Loucy (cell line): ENCODE measurements at regions not wholly inside any gene's neighbourhood (a gene's known extent, or its start where the extent isn't known, plus 50 kb on each side); places are given as distances from the start of the nearest gene placed in this dataset.

Experiments used
- H2AFZ ChIP-seq: fragments of 200-600 bp; sonication (generic); 2 replicates; pipeline ENCODE4 v1.6.0; 2016; ENCODE audit warnings: antibody characterized with exemption, mild to moderate bottlenecking, low read length, moderate library complexity
- H3F3A ChIP-seq: fragments of 200-600 bp; 2 replicates; pipeline ENCODE4 v1.6.0; 2016; ENCODE audit warnings: antibody characterized with exemption, low read depth, mild to moderate bottlenecking
- H3K27me3 ChIP-seq: fragments of 200-600 bp; sonication (generic); 2 replicates; pipeline ENCODE4 v1.6.1; 2014; ENCODE audit warnings: low read length, mild to moderate bottlenecking; ENCODE audit not compliant: insufficient read depth, poor library complexity, severe bottlenecking
- H3K36me3 ChIP-seq: fragments of 200-600 bp; sonication (generic); 2 replicates; pipeline ENCODE4 v1.6.1; 2016; ENCODE audit warnings: low read length; ENCODE audit not compliant: insufficient read depth
- H3K4me1 ChIP-seq: fragments of 200-600 bp; sonication (generic); 2 replicates; pipeline ENCODE4 v1.5.1; 2014; ENCODE audit warnings: low read length, mild to moderate bottlenecking; ENCODE audit not compliant: insufficient read depth, poor library complexity, severe bottlenecking
- H3K4me2 ChIP-seq: fragments of 200-600 bp; sonication (generic); 2 replicates; pipeline ENCODE4 v1.6.0; 2014; ENCODE audit warnings: antibody characterized with exemption, low read length, low read depth, mild to moderate bottlenecking; ENCODE audit not compliant: poor library complexity, severe bottlenecking
- H3K4me3 ChIP-seq: fragments of 200-600 bp; sonication (generic); 2 replicates; pipeline ENCODE4 v1.5.1; 2014; ENCODE audit warnings: low read length, mild to moderate bottlenecking, mixed read lengths; ENCODE audit not compliant: poor library complexity, severe bottlenecking
- H3K79me2 ChIP-seq: fragments of 200-600 bp; sonication (generic); 2 replicates; pipeline ENCODE4 v1.6.1; 2014; ENCODE audit warnings: low read length; ENCODE audit not compliant: insufficient read depth
- H3K9ac ChIP-seq: fragments of 200-600 bp; sonication (generic); 2 replicates; pipeline ENCODE4 v1.6.0; 2014; ENCODE audit warnings: mild to moderate bottlenecking, low read depth, low read length, moderate library complexity; ENCODE audit not compliant: poor library complexity, severe bottlenecking
- H3K9me2 ChIP-seq: fragments of 200-600 bp; sonication (generic); replicated peaks from 2 replicates; pipeline ENCODE4 v1.6.1; 2016; ENCODE audit warnings: low read depth, low read length, mixed read lengths
- H3K9me3 ChIP-seq: fragments of 200-600 bp; sonication (generic); 2 replicates; pipeline ENCODE4 v1.6.1; 2014; ENCODE audit warnings: mild to moderate bottlenecking, antibody characterized with exemption, low read length, low read depth; ENCODE audit not compliant: insufficient read depth
- H4K20me1 ChIP-seq: fragments of 200-600 bp; sonication (generic); 2 replicates; pipeline ENCODE4 v1.6.0; 2014; ENCODE audit warnings: antibody characterized with exemption, low read length, mild to moderate bottlenecking; ENCODE audit not compliant: insufficient read depth, poor library complexity, severe bottlenecking
- CTCF ChIP-seq: fragments of 200-600 bp; sonication (generic); conservative IDR thresholded peaks from 2 replicates; pipeline ENCODE4 v1.5.1; 2014; ENCODE audit warnings: mild to moderate bottlenecking, antibody characterized with exemption, low read length
- EZH2phosphoT487 ChIP-seq: fragments of 200-600 bp; IDR thresholded peaks from 2 replicates; pipeline ENCODE4 v1.6.1; 2018; ENCODE audit warnings: antibody characterized with exemption, mild to moderate bottlenecking, moderate library complexity, borderline replicate concordance

- TF ChIP-seq CTCF (no peak), EZH2phosphoT487 (no peak)
- no peak overlapping the region for H3K9ac ChIP-seq
- H3K36me3 ChIP-seq, result no peaks in the 10 kb centered on the region
- no peak overlapping the region for H2AFZ ChIP-seq
- H3K9me2 ChIP-seq, result no peaks in the 10 kb centered on the region
- H4K20me1 ChIP-seq, result no peaks in the 10 kb centered on the region
- H3K27me3 ChIP-seq, result no peaks in the 10 kb centered on the region
- no peaks in the 10 kb centered on the region for H3F3A ChIP-seq
- no peak overlapping the region for H3K4me2 ChIP-seq
- H3K4me1 ChIP-seq, result no peaks in the 10 kb centered on the region
- no peak overlapping the region for H3K4me3 ChIP-seq
- no peaks in the 10 kb centered on the region for H3K79me2 ChIP-seq
- peaks cover 10% of the 10 kb centered on the region for H3K9me3 ChIP-seq
These were observed 125.2 kb upstream of the SLC38A2 start for GRCh38 chr12:46497739-46498138.

GRCh38 chr12:46494424-46494823 lies 121.9 kb upstream of the SLC38A2 start:
- no peaks in the 10 kb centered on the region for H4K20me1 ChIP-seq
- H3K4me1 ChIP-seq, result no peaks in the 10 kb centered on the region
- no peak overlapping the region for H3K4me2 ChIP-seq
- no peaks in the 10 kb centered on the region for H3K79me2 ChIP-seq
- H3K4me3 ChIP-seq, result no peak overlapping the region
- no peaks in the 10 kb centered on the region for H3F3A ChIP-seq
- H3K9ac ChIP-seq, result no peak overlapping the region
- TF ChIP-seq CTCF (no peak), EZH2phosphoT487 (no peak)
- H3K36me3 ChIP-seq, result no peaks in the 10 kb centered on the region
- H3K9me3 ChIP-seq, result no peaks in the 10 kb centered on the region
- no peaks in the 10 kb centered on the region for H3K27me3 ChIP-seq
- H2AFZ ChIP-seq, result no peak overlapping the region
- H3K9me2 ChIP-seq, result no peaks in the 10 kb centered on the region

GRCh38 chr12:46493834-46494181 lies 121.2 kb upstream of the SLC38A2 start:
- H3K9me3 ChIP-seq, result no peaks in the 10 kb centered on the region
- no peaks in the 10 kb centered on the region for H3K79me2 ChIP-seq
- H4K20me1 ChIP-seq, result no peaks in the 10 kb centered on the region
- no peak for TF ChIP-seq EZH2phosphoT487
- TF ChIP-seq CTCF, result no peak
- no peak overlapping the region for H3K4me3 ChIP-seq
- no peaks in the 10 kb centered on the region for H3K36me3 ChIP-seq
- H3F3A ChIP-seq, result no peaks in the 10 kb centered on the region
- H3K9ac ChIP-seq, result no peak overlapping the region
- no peak overlapping the region for H3K4me2 ChIP-seq
- no peaks in the 10 kb centered on the region for H3K4me1 ChIP-seq
- H3K9me2 ChIP-seq, result no peaks in the 10 kb centered on the region
- H2AFZ ChIP-seq, result no peak overlapping the region
- H3K27me3 ChIP-seq, result no peaks in the 10 kb centered on the region
